ENCODE measurements at regions not wholly inside any gene's neighbourhood (a gene's known extent, or its start where the extent isn't known, plus 50 kb on each side); places are given as distances from the start of the nearest gene placed in this dataset.

DNA sequence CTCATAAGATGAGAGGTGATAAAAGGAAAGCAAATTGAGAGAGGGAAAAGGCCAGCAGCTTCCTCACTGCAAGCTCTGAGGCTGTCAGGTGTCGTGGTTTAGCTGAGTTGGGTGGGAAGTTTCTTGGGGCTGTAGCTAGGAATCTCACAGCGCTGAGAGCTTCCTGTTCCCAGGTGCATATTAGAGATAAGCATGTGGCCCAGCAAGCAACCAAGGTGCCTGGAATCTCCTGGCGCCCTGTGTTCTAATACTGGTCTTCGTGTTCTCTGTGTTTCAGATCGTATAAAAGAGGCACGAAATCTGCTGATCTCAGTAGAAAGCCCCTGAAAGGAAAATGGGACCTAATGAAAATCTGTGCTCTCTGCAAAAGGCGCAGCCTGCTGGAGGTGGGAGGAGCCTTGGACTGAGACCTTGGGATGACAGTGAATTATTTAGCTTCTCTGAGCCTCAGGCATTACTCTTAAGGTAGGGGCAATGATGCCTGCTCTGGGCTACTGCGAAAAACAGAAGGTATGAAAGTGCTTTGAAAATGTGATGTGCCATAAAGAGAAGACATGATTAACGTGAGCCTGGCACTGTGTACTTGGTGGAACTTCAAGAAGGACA, 499.9 kb downstream of the TBL1XR1 start:
- DNase-seq: no peak

DNA sequence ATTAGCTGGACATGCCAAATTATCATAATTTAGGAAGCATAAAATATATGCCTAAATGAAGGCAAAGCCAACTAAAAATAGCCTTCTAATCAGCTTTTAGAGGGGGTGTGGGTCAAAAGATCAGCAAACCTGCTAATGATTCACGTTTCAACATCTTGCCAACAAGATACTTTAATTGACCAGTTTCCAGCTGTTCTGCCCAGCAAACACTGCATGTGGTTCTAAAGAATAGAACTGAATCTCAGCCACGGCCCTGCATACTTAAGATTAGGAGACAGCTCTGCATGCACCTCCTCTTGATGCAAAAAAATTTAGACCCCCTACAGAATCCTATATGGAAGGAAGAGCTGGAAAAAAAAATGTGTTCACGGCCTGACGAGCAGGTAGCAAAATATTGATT, 500.5 kb downstream of the TBL1XR1 start:
- DNase-seq: no peak

DNA sequence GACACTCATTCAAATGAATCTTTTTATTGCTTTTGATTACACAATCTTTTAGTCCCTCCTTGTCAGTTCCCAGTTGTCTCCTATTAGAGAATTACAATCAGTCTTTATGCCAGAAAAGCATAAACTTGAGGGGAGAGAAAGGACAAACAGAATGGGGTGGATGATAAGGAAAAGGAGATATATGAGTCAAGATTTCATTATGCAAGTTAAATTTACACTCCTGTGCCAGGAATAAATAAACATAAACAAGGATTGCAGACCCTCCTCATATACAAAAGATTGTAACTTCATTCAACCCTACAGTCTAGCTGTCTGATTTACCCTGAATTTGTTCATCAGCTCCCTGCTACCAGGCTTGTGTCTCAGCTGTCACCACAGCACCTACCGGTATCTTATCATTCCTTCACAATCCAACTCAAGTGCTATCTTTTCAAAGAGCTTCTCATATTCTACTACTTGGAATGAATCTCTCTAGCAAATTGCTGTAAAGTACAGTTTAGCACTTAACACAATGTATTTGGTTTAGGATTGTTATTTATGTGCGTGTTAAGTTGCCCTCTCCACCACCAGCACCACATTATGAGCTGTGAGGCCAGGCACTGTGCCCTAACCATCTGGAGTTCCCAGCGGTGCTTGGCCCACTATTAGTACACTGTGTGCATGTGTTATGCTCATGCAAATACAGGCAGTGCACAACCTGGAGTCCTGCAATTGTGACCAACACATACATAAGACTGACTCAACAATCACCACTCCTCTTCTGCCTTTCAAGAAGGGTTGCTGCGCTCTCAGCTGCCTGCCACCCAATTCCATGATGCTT, 504.1 kb downstream of the TBL1XR1 start:
- no peak for DNase-seq

DNA sequence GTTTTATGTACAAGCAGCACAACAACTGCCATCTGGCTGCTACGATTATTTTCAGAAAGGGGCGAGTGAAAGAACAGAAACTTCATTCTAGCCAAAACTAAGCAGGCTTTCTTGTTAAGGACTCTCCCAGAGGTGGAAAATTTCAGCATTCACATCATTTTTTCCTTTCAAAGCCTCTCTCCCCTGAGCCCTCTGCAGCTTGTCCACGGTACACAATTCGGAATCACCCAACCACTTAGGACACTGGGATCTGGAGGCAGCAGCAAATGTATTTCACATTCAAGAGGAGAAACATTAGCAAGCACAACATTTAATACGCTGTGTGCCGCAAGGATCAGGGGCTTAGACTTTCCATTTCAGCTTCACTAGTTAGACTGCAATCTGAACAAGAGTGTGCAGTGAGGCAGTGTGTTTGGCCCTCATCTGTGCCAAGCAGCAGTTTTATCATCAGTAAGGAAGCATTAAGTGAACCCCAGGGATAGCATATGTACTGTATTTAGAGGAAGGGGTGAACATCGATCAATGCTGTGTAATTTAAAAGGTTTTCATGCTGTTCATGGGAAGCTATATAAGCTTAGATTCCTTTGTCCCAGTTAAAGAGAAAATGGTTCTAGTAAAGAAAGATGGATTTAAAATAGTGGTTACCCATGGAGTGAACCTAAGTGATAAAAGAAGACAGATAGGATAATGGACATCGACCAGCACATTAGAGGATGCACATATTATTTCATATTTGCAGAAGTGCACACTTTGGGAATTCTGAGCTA, 504.9 kb downstream of the TBL1XR1 start:
- peak; percentile 40 for DNase-seq

DNA sequence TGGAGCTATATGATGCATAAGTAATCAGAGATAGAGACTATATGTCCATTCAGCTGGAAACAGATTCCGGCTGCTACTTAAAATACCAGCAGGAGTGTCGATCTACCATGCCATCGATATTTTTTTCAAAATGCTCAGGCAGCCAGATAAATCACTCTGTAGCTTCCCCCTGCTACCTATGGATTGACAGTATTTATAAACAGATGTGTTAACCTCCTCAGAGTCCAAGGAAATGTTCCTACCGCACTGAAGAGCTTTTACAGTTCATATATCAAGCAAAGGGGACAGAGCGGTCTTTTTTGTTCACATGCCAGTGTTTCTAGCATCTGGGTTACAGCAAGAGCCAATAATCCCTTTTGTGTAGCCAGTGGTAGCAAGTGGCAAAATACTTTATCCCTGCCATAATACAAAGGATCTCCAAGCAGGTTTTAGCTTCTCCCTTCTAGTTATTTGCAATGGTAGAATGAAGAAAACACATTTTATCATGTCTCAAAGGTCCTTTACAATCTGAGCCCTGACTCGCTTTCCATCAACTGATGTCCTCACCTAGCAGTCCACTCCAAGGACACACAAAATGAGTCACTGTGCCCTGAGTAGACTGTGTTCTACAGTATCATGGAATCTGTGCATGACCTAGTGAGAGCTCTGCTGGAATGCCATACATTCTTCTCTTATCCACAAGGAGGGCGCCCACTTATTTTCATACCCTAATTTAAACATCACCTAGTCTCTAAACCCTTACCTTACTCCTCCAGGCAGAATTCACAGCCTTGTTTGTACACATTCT, 507.0 kb downstream of the TBL1XR1 start:
- no peak for DNase-seq

DNA sequence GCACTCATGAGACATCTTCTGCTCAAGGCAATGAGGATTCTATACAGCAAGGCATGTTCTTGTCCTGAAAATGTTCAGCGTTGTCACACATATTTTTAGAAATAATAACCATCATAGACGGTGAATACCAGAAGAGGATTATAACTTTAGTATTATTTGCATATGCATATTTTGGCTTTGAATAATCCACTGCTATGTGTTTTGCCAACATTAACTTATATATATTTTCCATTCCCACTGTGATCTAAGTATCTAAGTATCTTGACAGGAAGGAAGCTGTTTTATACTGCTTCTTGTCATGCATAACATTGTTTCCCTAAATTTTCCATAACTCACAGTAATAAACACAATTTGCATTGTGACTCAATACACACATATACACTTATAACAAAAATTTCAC, 509.5 kb downstream of the TBL1XR1 start:
- DNase-seq: no peak

DNA sequence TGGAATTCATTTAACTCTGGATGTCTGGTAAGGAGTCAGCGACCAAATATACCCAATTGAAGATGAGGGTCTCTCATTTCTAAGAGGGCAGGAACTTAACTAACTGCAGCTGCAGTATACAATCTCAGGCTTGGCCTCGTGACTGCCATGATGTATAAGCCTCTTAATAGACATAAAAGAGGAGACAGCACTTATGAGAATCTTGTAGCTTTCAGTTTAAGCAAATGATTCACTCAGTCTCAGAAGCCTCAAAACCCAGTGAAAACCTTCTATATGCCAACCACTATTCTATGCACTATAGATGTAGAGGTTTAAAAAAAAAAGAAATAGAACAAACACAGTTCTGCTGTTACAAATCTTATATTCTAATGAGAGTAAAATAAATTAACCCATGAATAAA, 513.9 kb downstream of the TBL1XR1 start:
- no peak for DNase-seq

DNA sequence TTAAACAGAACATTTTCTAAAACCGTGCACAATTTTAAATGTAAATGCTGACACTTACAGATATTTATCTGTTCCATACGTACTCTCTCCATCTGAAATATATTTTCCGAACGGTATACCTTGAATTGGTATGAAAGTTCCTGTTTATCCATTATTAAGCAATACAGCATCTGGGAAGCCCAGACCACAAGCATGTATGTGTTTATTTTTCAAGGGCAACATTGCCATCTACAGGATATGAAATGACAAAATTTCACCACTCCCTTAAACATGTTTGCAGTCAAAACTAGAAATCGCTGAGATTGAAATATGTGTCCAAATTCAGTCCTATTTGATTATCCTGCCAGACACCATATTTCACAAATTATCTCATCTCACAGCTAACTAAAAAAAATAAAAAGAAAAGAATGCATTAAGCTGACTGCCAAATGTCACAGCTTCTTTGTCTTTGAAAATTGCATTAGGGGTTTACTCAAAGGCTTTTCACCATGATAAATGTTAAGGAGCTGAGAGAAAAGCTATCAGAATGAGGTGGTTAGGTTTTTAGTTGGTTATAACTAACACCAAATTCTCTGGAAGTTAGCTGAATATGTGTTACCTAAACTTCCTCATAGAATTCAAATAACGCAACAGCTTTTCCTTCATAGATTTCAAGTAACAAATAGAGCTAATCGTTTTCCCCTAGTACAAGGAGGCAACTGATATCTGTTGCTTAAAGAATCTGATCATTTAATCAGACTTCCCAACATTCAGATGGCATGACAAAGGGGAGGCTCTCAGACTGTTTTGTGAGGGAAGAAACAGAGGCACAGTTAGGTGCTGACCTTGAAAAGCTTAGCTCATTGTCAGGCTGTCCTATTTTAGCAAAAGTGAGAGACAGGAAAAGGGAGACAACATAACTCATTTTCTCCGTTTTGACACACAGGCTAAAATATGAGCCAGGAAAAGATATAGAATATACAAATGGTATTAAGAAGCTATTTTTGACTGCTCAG, 533.1 kb downstream of the TBL1XR1 start:
- DNase-seq: no peak

DNA sequence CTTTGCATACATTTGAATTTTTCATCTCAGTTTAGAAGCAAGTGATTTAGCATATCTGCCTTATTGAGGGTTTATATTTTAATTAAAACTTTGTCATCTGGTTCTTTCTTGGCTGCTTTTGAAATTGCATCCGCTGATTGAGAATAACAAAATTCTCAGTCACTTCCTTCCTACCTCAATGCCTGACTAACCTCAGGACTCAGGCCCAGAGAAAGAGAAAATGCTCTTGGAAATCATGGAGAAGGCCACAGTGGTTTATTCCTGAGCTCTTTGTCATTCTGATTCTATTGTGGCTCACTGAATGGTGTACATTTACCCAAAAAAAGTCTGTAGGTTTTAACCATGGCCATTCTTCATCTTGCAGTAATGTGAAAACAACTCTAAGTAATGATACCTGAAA, 533.9 kb downstream of the TBL1XR1 start:
- no peak for DNase-seq

DNA sequence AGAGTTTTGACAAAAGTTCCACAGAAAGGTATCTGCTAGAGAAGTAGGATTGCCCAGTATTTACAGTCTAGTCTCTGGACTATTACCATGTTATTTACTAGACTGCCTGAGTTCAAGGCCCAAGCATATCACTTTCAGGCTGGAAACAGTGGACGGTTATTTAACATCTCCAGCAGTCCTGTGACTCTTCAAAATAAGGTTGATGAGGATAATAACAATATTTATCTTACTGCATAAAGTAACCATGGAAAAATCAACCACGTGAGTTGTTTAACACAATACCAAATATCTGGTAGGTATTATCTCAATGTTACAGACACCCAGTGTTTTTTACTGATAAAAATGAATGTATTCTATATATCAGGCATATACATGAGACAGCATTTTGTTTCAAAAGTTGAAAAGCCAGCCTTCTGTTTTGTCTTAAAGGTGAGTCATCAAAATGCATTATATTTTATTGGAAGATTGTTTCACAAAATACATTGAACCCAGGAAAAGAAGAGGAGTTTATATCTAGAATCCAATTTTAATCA, 535.8 kb downstream of the TBL1XR1 start:
- DNase-seq: no peak

DNA sequence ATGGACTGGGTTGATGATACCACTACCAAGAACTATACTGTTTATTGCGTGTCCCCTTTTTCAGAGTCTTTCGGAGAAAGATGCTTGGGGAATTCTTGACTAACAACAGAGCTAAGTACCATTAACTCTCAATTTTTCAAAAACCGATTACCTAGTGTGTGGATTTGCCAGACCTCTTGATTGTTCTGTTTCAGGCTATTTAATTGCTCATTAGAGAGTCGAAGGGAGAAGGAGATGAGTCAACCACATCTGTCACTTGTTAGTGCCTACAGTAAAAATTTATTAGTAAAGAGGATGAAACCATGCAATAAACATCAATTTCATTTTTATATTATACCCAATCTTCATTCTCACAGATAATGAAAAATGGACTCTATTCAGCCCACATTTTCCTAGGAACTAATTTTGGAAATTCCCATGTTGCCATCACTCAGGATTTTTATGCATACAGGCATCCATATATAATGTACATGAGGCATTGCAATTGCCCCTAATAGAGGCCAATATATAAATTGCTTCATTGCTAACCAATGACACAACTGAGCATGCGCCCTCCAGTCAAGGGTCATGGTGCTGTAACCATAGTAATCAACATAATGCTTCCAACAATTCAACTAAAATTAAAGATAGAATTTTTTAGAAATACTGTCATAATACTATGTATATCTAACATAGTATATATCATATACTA, 541.7 kb downstream of the TBL1XR1 start:
- DNase-seq: no peak

DNA sequence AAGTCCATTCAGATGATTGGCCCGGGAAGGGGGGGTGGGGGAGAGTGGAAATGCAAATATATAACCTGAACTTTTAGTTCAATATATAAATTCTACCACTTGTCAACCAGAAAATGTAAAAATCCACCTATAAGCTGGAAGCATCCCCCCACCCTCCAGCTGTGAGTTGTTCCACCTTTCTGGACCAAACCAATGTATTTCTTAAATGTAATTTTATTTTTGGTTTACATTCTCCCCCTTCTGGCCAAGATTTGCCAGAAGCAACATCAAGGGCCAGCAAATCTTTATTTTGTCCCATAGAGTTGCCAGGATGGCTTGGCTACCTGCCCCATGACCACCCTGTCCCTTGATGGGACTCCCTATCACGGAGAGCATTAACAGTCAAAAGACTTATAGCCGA, 545.7 kb downstream of the TBL1XR1 start:
- no peak for DNase-seq

DNA sequence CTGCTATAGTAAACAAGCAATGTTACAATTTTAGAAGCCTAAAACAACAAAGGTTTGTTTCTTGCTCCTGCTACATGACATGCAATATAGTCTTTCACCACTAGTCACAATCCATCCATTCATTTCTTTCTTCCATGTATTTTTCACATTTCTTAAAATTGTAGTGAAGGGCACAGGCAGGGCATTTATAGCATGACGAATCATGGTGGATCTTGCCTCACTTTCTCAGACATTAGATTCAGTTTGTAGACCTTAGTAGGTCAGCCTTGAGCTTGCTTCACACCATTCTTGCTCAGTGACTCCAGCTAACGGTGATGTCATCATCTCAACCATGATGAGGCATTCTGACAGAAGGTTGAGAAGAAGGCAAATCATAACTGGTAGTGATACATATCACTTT, 546.8 kb downstream of the TBL1XR1 start:
- no peak for DNase-seq

DNA sequence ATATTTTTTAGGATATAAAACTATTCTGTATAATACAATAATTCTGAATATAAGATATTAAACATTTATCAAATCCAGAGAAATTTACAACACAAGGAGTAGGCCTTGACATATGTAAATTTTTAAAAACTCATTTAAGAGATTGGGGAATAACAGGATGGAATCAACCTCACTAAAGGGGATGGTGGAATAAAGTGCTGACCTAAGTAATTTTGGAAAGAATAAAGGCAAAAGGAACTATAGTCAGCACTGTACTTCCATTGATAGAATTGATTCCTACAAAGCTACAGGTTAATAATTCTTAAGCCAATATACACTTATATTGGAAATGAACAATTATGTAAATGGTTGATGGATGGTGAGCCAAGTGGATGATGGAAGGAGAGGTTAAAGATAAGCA, 549.3 kb downstream of the TBL1XR1 start:
- DNase-seq: no peak

DNA sequence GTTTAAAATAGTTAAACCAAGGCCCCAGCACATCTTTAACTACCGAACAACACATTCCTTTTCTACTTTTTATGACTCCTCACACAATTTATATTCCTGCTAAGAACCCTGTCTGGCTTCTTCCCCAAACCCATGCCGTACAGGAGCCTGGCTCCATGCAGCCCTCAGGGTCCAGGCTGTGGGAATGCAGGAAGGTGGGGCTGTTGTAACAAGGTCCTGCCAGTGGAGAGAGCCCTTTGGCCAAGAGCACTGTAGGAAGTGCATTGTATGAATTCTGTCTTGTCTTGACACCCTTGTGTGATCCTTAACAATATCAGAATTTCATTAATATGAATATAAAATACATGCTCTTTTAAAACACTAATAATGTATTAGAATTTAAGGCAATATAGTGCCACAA, 563.8 kb downstream of the TBL1XR1 start:
- no peak for DNase-seq

DNA sequence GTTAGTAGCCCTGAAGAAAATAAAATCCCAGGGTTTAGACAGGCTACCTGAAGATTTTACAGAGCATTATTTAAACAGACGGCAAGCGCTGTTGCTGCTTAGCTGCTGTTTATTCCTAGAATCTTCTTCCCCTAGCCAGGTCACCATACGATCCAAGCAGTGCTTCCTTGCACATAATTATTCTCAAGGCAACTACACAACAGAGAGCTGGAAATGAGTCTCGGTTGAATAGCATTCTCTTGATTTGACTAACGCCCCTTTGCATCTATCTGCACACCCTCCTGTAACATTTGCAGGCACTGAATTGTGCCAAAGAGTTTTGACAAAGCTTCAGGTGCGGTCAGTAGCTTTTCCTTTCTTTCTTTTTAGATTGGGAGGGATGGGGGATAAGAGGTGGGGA, 564.4 kb downstream of the TBL1XR1 start:
- no peak for DNase-seq

DNA sequence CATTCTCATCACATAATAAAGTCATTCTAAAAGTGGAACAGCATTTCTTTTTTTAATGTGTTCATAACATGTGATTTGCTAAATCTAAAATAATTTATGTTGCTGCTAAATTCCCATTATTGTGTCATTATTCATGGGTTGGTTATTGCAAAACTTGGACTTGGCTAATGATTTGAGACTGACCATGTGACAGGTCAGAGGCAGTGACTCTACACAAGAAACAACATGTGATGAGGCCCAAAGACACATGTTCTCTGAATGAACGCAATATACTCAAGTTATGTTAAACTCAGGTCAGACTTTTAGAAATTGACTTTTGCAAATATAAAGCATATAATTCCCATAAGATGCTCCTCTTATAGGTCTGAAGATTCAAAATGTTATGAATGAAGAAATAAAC, 566.1 kb downstream of the TBL1XR1 start:
- DNase-seq: no peak

DNA sequence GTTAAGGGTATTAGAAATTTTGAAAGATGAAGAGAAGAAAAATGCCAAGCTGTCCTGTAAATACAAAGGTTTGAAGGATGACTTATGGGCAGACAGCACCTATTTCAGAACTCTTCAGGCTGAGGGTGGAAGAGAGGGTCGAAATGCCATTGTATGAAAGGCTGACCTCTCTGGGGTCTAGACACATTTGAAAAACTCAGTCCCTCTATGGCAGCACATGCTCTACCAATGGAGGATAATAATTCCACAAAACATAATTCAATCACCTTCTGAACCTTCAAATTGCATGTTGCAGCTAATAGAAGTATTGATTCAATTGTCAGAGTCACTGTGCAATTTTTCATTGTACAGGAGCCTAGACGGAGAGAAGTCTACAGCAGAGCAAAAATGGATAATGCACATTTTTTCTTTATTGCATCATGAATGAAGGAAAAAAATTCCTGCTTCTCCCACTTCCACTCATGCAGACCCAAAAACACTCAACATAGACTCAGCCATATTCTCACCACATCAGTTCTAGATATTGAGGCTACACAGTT, 569.1 kb downstream of the TBL1XR1 start:
- no peak for DNase-seq

DNA sequence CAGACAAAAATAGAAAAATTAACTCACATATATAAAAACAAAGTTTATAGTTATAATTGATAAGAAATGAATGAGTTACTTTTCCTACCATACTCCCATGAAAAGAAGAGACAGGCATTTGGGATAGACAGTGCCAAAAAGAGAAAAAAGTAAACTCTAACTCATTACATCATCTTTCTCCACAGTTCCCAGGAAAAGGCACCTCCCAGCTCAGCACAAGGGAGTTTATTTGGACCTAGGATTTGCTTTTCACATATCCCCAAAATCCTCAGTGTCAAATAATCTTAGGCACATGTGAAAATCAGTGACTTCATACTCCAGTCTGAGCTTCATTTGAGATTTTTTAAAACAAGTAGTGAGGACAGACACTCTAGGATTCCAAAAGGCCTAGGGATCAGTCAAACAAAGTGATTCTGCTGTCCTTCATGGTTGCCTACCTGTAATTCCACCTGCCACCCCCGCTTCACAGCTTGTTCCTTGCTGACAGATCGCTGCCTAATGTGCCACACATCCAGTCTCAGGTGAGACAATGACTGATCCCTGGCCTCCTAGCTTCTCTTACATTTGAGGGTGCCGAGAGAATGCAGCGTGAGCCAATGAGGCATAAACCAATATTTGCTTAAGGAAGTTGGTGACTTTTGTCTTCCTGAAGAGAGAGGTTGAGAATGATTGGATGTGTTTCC, 573.7 kb downstream of the TBL1XR1 start:
- no peak for DNase-seq

DNA sequence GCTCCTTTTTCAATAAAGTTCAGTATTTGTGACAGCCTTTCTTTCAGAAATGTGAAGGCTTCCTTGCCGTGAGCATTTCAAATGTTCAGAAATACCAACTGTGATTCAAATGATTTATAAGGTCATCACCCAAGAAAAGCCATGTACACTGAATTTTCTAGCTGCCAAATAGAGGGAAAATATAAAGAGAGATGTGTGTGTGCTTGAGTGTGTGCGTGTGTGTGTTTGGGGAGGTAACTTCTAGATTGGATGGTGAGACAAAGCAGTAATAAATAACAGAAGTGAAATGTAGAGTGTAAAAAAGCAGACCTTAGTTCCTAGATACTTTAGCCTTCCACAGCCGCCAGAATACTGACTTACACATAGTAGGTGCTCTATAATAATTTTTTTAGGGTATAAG, 577.4 kb downstream of the TBL1XR1 start:
- no peak for DNase-seq
